Endothelial cell of umbilical vein (primary cell): ENCODE measurements at regions not wholly inside any gene's neighbourhood (a gene's known extent, or its start where the extent isn't known, plus 50 kb on each side); places are given as distances from the start of the nearest gene placed in this dataset.

Experiments
- BruUV-seq: library from RNA; stranded (reverse); fragments of 400-500 nt; replicated peaks from 2 replicates; lab custom pipeline; 2021; lab: Mats Ljungman, UMichigan
- CTCF ChIA-PET: fragments of 300-600, 350-600 bp; sonication (Branson Sonifier 250); formaldehyde crosslinking; loops from one replicate; lab custom pipeline; 2021; ENCODE audit warnings: antibody characterized with exemption, inconsistent platforms; lab: Charles Lee
- POLR2A ChIA-PET: fragments of 300-600, 350-600 bp; sonication (Branson Sonifier 250); formaldehyde crosslinking; loops from one replicate; lab custom pipeline; 2021; ENCODE audit warnings: antibody characterized with exemption, inconsistent platforms; lab: Charles Lee
- DNase-seq: peaks from one replicate; pipeline ENCODE4 v3.0.0-alpha.2; 2011; ENCODE audit warnings: low read depth, low spot score
- FAIRE-seq: peaks from 2 replicates; lab custom pipeline; 2011; peaks lifted over from hg19 to GRCh38; lab: Jason Lieb, UNC
- H2AFZ ChIP-seq: 2 replicates; pipeline ENCODE4 v1.6.0; 2012; ENCODE audit warnings: low read depth, low read length, control low read depth, inconsistent platforms
- H3K27ac ChIP-seq: 2 replicates; pipeline ENCODE4 v1.5.1; 2011; ENCODE audit warnings: low read depth, mild to moderate bottlenecking, control low read depth, low read length, moderate library complexity; ENCODE audit not compliant: insufficient read depth
- H3K27me3 ChIP-seq, 2 experiments: 2 replicates each; pipeline versions ENCODE4 v1.6.0 to v1.6.1; 2011; ENCODE audit warnings: low read length in 2 of 2, mixed read lengths in 1 of 2; ENCODE audit not compliant: control insufficient read depth in 2 of 2, insufficient read depth in 2 of 2
- H3K36me3 ChIP-seq, 2 experiments: 2 replicates in 1 of 2; 3 replicates in 1 of 2; pipeline ENCODE4 v1.5.1; 2011; ENCODE audit warnings: low read length in 2 of 2, mild to moderate bottlenecking in 1 of 2, moderate library complexity in 1 of 2; ENCODE audit not compliant: control insufficient read depth in 2 of 2, insufficient read depth in 2 of 2; ENCODE audit errors: extremely low read depth in 1 of 2
- H3K4me1 ChIP-seq: 3 replicates; pipeline ENCODE4 v1.5.1; 2011; ENCODE audit warnings: mild to moderate bottlenecking, low read length; ENCODE audit not compliant: control insufficient read depth, insufficient read depth; ENCODE audit errors: extremely low read depth
- H3K4me2 ChIP-seq: 2 replicates; pipeline ENCODE4 v1.6.1; 2011; ENCODE audit warnings: low read length, control low read depth, mixed read lengths; ENCODE audit not compliant: insufficient read depth
- H3K4me3 ChIP-seq, 3 experiments: fragments of 200-600 bp in 1 of 3; sonication (generic), shearing (Covaris generic) in 1 of 3; replicated peaks in 1 of 3; 2 replicates each; pipeline ENCODE4 v1.5.1; 2011 to 2016; ENCODE audit warnings: control low read depth in 3 of 3, low read length in 3 of 3, mild to moderate bottlenecking in 2 of 3, inconsistent platforms in 1 of 3, low read depth in 1 of 3, moderate library complexity in 1 of 3; ENCODE audit not compliant: insufficient read depth in 1 of 3
- H3K79me2 ChIP-seq: 2 replicates; pipeline ENCODE4 v1.6.0; 2012; ENCODE audit warnings: low read length, inconsistent platforms; ENCODE audit not compliant: control insufficient read depth, insufficient read depth
- H3K9ac ChIP-seq: replicated peaks from 2 replicates; pipeline ENCODE3; 2011; ENCODE audit warnings: low read length, control low read depth; ENCODE audit not compliant: insufficient read depth; ENCODE audit errors: extremely low read depth
- H3K9me1 ChIP-seq: replicated peaks from 3 replicates; pipeline ENCODE4 v1.6.0; 2011; ENCODE audit warnings: mild to moderate bottlenecking, low read length; ENCODE audit not compliant: control insufficient read depth, insufficient read depth; ENCODE audit errors: extremely low read depth
- H3K9me3 ChIP-seq: replicated peaks from 2 replicates; pipeline ENCODE4 v1.5.1; 2012; ENCODE audit warnings: low read length, inconsistent platforms; ENCODE audit not compliant: control insufficient read depth, insufficient read depth
- H4K20me1 ChIP-seq: replicated peaks from 2 replicates; pipeline ENCODE3; 2011; ENCODE audit warnings: mild to moderate bottlenecking, low read length; ENCODE audit not compliant: control insufficient read depth, insufficient read depth; ENCODE audit errors: extremely low read depth
- CTCF ChIP-seq, 2 donors: IDR thresholded peaks; 1 replicate in 1 of 2; 2 replicates in 1 of 2; pipeline ENCODE4 v1.5.1; 2011; ENCODE audit warnings: low read length in 2 of 2, mild to moderate bottlenecking in 2 of 2, moderate library complexity in 2 of 2, control low read depth in 1 of 2, inconsistent platforms in 1 of 2, low read depth in 1 of 2; ENCODE audit not compliant: insufficient read depth in 1 of 2; ENCODE audit errors: extremely low read depth in 1 of 2
- EZH2 ChIP-seq: IDR thresholded peaks from 2 replicates; pipeline ENCODE4 v1.6.1; 2012; ENCODE audit warnings: borderline replicate concordance, low read depth, mild to moderate bottlenecking, moderate library complexity, low read length, inconsistent platforms; ENCODE audit not compliant: severe bottlenecking
- FOS ChIP-seq: IDR thresholded peaks from 2 replicates; pipeline ENCODE4 v1.6.1; 2011; ENCODE audit warnings: mild to moderate bottlenecking, low read length, moderate library complexity, borderline replicate concordance; ENCODE audit not compliant: insufficient read depth
- GATA2 ChIP-seq: IDR thresholded peaks from 2 replicates; pipeline ENCODE4 v1.7.0; 2011; ENCODE audit warnings: low read depth, mild to moderate bottlenecking, moderate library complexity, mixed read lengths, low read length; ENCODE audit not compliant: insufficient read length, insufficient read depth
- JUN ChIP-seq: IDR thresholded peaks from 2 replicates; pipeline ENCODE4 v1.6.1; 2011; ENCODE audit warnings: borderline replicate concordance, low read depth; ENCODE audit not compliant: insufficient read length, insufficient read depth
- MAX ChIP-seq: IDR thresholded peaks from 2 replicates; pipeline ENCODE4 v1.6.1; 2011; ENCODE audit not compliant: insufficient read depth, insufficient read length
- MYC ChIP-seq: IDR thresholded peaks from one replicate; pipeline ENCODE4 v1.6.1; 2011; ENCODE audit warnings: mild to moderate bottlenecking, low read depth, low read length
- POLR2A ChIP-seq: IDR thresholded peaks from 2 replicates; pipeline ENCODE4 v1.6.1; 2012; ENCODE audit warnings: low read depth, mild to moderate bottlenecking, control low read depth, low read length
- POLR2AphosphoS5 ChIP-seq: IDR thresholded peaks from 2 replicates; pipeline ENCODE4 v1.6.1; 2012; ENCODE audit warnings: low read depth, mild to moderate bottlenecking, control low read depth, low read length, moderate library complexity; ENCODE audit not compliant: insufficient read depth
- dilution Hi-C: fragments of 300-500 bp; cut with MboI; formaldehyde crosslinking; loops from one replicate; pipeline ENCODE4 v1.15.0; 2019; ENCODE audit warnings: low sequenced_read_pairs; ENCODE audit not compliant: extremely low pct_ligation_motif_present
- intact Hi-C: fragments of 100-400 bp; cut with micrococcal nuclease; formaldehyde crosslinking; loops from one replicate; pipeline ENCODE4 v1.10.0; 2022

- FAIRE-seq (no peak), DNase-seq (no peak)
- H3K9me1 ChIP-seq = no peaks in the 10 kb centered on the region
- no TSS peak for BruUV-seq
- no peaks in the 10 kb centered on the region for H3K27me3 ChIP-seq
- no peak overlapping the region for H3K9ac ChIP-seq
- H2AFZ ChIP-seq = no peak overlapping the region
- no peak overlapping the region for H3K4me3 ChIP-seq
- H3K4me1 ChIP-seq = no peaks in the 10 kb centered on the region
- dilution Hi-C loops (no loop called here), intact Hi-C loops (no loop called here)
- no peaks in the 10 kb centered on the region for H3K36me3 ChIP-seq
- H3K79me2 ChIP-seq = no peaks in the 10 kb centered on the region
- no peak overlapping the region for H3K4me2 ChIP-seq
- no peak overlapping the region for H3K27ac ChIP-seq
- ChIA-PET POLR2A (no interaction called here), CTCF (no interaction called here)
- no peaks in the 10 kb centered on the region for H4K20me1 ChIP-seq
- no peak for TF ChIP-seq POLR2AphosphoS5
- TF ChIP-seq EZH2 = no peak
- TF ChIP-seq CTCF (IDR thresholded peaks at IDR 0.05; ENCODE audit: extremely low read depth in 1 of 2, insufficient read depth in 1 of 2, low read depth in 1 of 2, low read length in 2 of 2) = no peak
- no peak for TF ChIP-seq MYC
- no peak for TF ChIP-seq POLR2A
- no peak for TF ChIP-seq JUN
- H3K9me3 ChIP-seq = no peaks in the 10 kb centered on the region
These were observed 365.9 kb upstream of the CHD6 start for GRCh38 chr20:41984031-41984430.

GRCh38 chr20:41983159-41983558 lies 365.0 kb upstream of the CHD6 start:
- Histone ChIP-seq H3K4me2 (no peak overlapping the region), H3K9me3 (no peaks in the 10 kb centered on the region), H3K36me3 (no peaks in the 10 kb centered on the region), H4K20me1 (no peaks in the 10 kb centered on the region), H3K9me1 (no peaks in the 10 kb centered on the region), H3K4me1 (no peaks in the 10 kb centered on the region), H3K27me3 (no peaks in the 10 kb centered on the region), H3K4me3 (no peak overlapping the region), H3K27ac (no peak overlapping the region), H2AFZ (no peak overlapping the region), H3K9ac (no peak overlapping the region), H3K79me2 (no peaks in the 10 kb centered on the region)
- DNase-seq (no peak), FAIRE-seq (no peak)
- ChIA-PET POLR2A (no interaction called here), CTCF (no interaction called here)
- TF ChIP-seq POLR2AphosphoS5 (no peak), FOS (no peak), MYC (no peak), EZH2 (no peak), MAX (no peak), JUN (no peak), POLR2A (no peak), CTCF (IDR thresholded peaks at IDR 0.05; ENCODE audit: extremely low read depth in 1 of 2, insufficient read depth in 1 of 2, low read depth in 1 of 2, low read length in 2 of 2) (no peak), GATA2 (no peak)
- intact Hi-C loops = no loop called here
- no TSS peak for BruUV-seq
- dilution Hi-C loops = no loop called here
